GM10266 (cell line): ENCODE measurements at regions not wholly inside any gene's neighbourhood (a gene's known extent, or its start where the extent isn't known, plus 50 kb on each side); places are given as distances from the start of the nearest gene placed in this dataset.

Experiments
- DNase-seq: peaks from one replicate; pipeline ENCODE4 v3.0.0; 2012; ENCODE audit errors: extremely low spot score
- TF ChIP-seq, protein P1 (sequence below): IDR thresholded peaks from 2 replicates; pipeline ENCODE4 v1.5.1; 2012; ENCODE audit warnings: mild to moderate bottlenecking, low read depth; ENCODE audit not compliant: control insufficient read depth, insufficient read depth; ENCODE audit errors: missing control alignments

DNA sequence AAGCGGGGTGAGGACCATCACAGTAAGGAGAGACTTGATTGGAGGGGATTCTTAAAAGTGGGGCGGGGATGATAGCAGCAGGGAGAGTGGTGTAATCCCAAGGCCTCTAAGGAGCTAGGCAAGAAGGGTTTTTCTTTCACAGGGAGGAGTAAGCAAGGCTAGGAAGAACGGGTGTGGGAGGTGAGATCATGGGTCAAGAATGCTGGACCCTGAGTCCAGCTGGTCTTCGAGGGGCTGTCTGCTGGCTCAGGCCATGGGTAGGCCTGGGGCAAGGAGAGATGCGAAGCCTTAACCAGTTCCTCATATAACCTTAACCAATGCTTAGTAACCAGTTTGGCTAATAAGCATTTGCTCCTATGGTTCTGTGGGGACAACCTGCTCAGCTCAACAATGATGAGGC is 599.1 kb downstream of the NPHP4 start:
- TF ChIP-seq, protein P1, sequence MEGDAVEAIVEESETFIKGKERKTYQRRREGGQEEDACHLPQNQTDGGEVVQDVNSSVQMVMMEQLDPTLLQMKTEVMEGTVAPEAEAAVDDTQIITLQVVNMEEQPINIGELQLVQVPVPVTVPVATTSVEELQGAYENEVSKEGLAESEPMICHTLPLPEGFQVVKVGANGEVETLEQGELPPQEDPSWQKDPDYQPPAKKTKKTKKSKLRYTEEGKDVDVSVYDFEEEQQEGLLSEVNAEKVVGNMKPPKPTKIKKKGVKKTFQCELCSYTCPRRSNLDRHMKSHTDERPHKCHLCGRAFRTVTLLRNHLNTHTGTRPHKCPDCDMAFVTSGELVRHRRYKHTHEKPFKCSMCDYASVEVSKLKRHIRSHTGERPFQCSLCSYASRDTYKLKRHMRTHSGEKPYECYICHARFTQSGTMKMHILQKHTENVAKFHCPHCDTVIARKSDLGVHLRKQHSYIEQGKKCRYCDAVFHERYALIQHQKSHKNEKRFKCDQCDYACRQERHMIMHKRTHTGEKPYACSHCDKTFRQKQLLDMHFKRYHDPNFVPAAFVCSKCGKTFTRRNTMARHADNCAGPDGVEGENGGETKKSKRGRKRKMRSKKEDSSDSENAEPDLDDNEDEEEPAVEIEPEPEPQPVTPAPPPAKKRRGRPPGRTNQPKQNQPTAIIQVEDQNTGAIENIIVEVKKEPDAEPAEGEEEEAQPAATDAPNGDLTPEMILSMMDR, result no peak
- DNase-seq, result no peak

DNA sequence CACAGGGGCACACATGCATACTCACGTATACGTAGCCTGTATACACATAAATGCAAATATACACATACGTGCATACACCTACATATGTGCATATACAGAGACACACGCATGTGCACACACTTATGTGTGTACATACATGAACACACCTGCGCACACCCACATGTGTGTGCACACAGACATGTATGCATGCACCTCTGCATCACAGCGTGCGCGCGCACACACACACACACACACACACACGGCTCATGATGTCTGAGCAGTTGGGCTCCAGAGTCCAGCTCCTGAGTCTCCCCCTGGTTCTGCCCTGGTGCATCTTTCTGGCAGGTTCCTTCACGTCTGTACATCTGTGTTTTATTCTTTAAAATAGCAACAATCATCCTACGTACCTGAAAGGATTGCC is 600.5 kb downstream of the NPHP4 start:
- DNase-seq, result no peak
- TF ChIP-seq, protein P1, result no peak

DNA sequence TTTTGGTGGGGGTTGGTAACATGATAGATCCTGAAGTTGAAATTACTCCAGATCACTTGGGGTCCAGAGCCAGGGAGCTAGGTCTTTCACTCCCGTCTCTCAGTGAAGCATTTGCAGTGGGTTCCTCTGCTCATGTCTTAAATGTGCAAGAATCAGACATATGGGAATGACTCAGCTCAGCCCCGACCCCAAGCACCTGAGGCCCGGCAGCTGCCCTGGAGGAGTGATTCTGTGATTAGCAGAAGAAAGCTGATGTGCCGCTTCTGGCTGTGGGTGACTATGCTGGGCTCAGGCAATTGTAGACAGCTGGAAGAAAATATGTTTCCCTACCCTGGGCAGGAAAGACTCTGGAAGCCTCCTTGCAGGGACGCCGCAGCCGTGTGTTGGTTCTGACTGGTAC is 601.7 kb downstream of the NPHP4 start:
- TF ChIP-seq, protein P1, result no peak
- no peak for DNase-seq

DNA sequence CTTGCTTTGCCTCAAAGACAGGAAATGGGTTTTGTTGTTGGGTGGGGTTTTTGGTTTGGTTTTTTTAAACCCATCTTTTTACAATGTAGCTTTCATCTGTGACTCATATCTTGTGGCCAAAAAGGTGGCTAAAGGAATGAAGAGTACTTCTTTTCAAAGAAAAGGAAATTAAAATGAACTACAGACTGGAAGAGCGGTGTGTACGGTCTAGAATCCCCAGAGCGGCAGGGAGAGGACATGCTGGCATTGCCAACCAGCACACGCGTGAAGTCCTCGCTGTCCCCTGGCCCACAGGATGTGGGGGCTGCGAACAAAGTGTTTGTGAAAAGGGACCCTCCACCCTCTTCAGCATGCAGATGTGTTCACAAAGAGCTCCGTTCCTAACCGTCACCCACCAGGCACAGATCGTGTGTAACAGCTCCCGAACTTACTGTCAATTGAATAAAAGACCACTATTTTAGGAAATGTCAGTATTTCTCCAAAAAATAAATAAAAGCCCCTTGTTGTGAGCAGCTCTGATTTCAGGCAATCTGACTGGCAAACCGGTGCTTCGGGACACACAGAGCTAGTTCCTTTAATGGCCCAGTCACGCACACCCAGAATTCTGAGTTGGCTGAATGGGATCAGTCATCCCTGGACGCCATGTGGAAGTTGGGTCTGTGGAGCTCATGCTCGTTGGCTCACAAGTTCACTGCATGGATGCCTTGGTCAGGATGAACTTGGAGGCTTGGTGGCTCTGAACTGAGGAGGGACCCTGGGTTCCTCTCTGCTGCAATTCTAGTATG is 602.9 kb downstream of the NPHP4 start:
- TF ChIP-seq, protein P1, result no peak
- no peak for DNase-seq

DNA sequence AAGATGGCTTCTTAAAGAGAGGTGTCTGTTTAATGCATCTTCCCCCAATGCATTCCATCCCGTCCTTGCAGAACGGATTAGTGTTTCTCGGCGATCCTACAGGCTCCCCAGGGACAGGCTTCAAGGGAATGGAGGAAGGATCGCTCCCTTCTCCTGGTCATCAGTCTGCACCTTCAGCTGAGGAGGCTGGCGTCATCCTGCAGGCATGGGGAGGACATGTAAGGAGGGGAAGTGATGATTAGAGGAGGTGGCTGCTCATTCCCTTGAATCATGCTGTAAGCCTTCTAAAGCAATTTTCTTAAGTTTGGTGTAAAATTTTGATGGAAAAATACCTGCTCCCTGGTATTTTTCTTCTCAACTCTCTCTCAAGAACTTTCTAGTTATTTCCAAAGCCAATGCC is 603.6 kb downstream of the NPHP4 start:
- no peak for DNase-seq
- TF ChIP-seq, protein P1, result no peak

DNA sequence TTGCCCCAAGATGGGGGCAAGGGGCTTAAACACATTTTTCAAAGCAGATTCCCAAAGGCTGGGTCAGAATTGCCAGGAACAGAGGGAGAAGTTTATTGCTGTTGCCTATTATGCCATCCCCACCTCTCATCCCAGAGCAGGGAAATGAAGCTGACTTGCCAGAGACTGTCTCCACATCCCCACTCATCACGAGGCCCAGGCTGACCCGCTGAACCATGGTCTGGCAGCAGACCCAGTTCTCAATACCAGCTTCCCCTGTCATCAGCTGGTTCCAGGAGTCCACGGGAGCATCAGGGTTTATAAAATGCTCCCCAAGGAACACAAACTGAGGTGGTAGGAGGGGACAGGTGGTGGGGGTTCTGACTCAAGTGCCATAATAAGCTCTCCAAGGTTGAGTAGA is 605.9 kb downstream of the NPHP4 start:
- TF ChIP-seq, protein P1, result no peak
- DNase-seq, result no peak

DNA sequence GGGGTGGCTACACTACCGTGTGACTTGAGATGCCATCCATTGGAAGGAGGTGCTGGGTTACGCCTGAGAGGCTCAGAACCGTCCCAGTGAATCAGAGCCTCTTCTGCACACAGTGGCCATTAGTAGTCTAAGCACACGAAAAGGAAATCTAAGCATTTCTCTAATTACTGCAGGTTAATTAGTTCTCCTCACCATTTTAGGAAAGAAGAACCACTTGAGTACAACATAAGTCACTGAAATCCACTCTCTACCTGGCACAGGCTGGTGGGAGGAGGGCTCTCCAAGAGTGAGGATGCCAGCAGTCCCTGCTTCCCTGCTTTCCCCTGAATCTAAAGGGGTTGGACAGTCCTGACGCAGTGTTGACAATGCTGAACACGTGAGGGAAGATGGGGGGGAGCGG is 606.3 kb downstream of the NPHP4 start:
- TF ChIP-seq, protein P1, result no peak
- no peak for DNase-seq
